GM12878 (cell line): ENCODE measurements at regions not wholly inside any gene's neighbourhood (a gene's known extent, or its start where the extent isn't known, plus 50 kb on each side); places are given as distances from the start of the nearest gene placed in this dataset.

ENCODE experiments used
- ATAC-seq: fragments of 200-7000 bp; cut with Tn5 transposase; 3 replicates; pipeline ENCODE4 v1.9.1; 2020; ENCODE audit warnings: mild to moderate bottlenecking, moderate library complexity
- BruUV-seq: library from RNA; stranded (reverse); fragments of 400-500 nt; replicated peaks from 2 replicates; lab custom pipeline; 2021; lab: Mats Ljungman, UMichigan
- CTCF ChIA-PET: fragments of 300-600 bp; sonication (Branson Sonifier 250); formaldehyde crosslinking; extraction: SDS; loops from one replicate; lab custom pipeline; 2021; ENCODE audit warnings: inconsistent platforms; lab: Yijun Ruan, JAX
- POLR2A ChIA-PET: fragments of 350-600 bp; formaldehyde crosslinking; extraction: SDS; loops from one replicate; lab custom pipeline; 2021; ENCODE audit warnings: inconsistent platforms; lab: Charles Lee
- RAD21 ChIA-PET: fragments of 300-600 bp; sonication (Branson Sonifier 250); formaldehyde crosslinking; loops from one replicate; lab custom pipeline; 2023; ENCODE audit warnings: antibody characterized with exemption; ENCODE audit not compliant: unreplicated experiment; lab: Charles Lee
- SMC1A ChIA-PET: fragments of 300-600 bp; sonication (Branson Sonifier 250); formaldehyde crosslinking; loops from one replicate; lab custom pipeline; 2023; ENCODE audit not compliant: unreplicated experiment, uncharacterized antibody; lab: Charles Lee
- DNase-seq: peaks from one replicate; pipeline ENCODE4 v3.0.0-alpha.2; 2011; ENCODE audit warnings: low read depth, low spot score
- FAIRE-seq: peaks from 3 replicates; lab custom pipeline; 2011; peaks lifted over from hg19 to GRCh38; lab: Jason Lieb, UNC
- H2AFZ ChIP-seq: 2 replicates; pipeline ENCODE4 v1.6.0; 2011; ENCODE audit warnings: low read depth, low read length, control low read depth; ENCODE audit not compliant: control insufficient read depth
- H3K27ac ChIP-seq: 2 replicates; pipeline ENCODE4 v1.5.1; 2011; ENCODE audit warnings: control low read depth; ENCODE audit not compliant: control insufficient read depth, insufficient read depth
- H3K27me3 ChIP-seq, 2 experiments: replicated peaks in 1 of 2; 2 replicates each; pipeline versions ENCODE4 v1.6.0 to v1.6.1; 2011; ENCODE audit warnings: low read length in 1 of 2; ENCODE audit not compliant: control insufficient read depth in 2 of 2, insufficient read depth in 2 of 2
- H3K36me3 ChIP-seq, 2 experiments: 2 replicates each; pipeline ENCODE4 v1.5.1; 2011; ENCODE audit warnings: low read length in 1 of 2; ENCODE audit not compliant: control insufficient read depth in 2 of 2, insufficient read depth in 2 of 2
- H3K4me1 ChIP-seq: 2 replicates; pipeline ENCODE4 v1.6.1; 2011; ENCODE audit warnings: mild to moderate bottlenecking, low read length, moderate library complexity, mixed read lengths; ENCODE audit not compliant: control insufficient read depth, insufficient read depth
- H3K4me2 ChIP-seq: 2 replicates; pipeline ENCODE4 v1.6.0; 2011; ENCODE audit warnings: control low read depth; ENCODE audit not compliant: control insufficient read depth, insufficient read depth
- H3K4me3 ChIP-seq: fragments of 200-600 bp; sonication (generic); 2 replicates; pipeline ENCODE4 v1.5.1; 2016
- H3K79me2 ChIP-seq: 2 replicates; pipeline ENCODE4 v1.6.0; 2011; ENCODE audit warnings: low read length; ENCODE audit not compliant: control insufficient read depth, insufficient read depth
- H3K9ac ChIP-seq: 2 replicates; pipeline ENCODE4 v1.8.0; 2011; ENCODE audit warnings: low read length, control low read depth, mixed read lengths; ENCODE audit not compliant: control insufficient read depth, insufficient read depth
- H3K9me3 ChIP-seq: replicated peaks from 3 replicates; pipeline ENCODE4 v1.5.1; 2011; ENCODE audit warnings: mild to moderate bottlenecking, low read length; ENCODE audit not compliant: control insufficient read depth, insufficient read depth
- H4K20me1 ChIP-seq: 2 replicates; pipeline ENCODE4 v1.6.0; 2011; ENCODE audit not compliant: control insufficient read depth, insufficient read depth
- CTCF ChIP-seq, 3 experiments: IDR thresholded peaks in 2 of 3; conservative IDR thresholded peaks in 1 of 3; 2 replicates each; pipeline ENCODE4 v1.5.1; 2011; ENCODE audit warnings: low read depth in 3 of 3, low read length in 3 of 3, mild to moderate bottlenecking in 3 of 3, control low read depth in 2 of 3, moderate library complexity in 2 of 3, inconsistent platforms in 1 of 3, mixed read lengths in 1 of 3; ENCODE audit not compliant: control insufficient read depth in 2 of 3, insufficient read depth in 1 of 3; ENCODE audit errors: extremely low read depth in 1 of 3
- FOXM1 ChIP-seq: IDR thresholded peaks from 2 replicates; pipeline ENCODE4 v1.6.1; 2012; ENCODE audit warnings: low read depth, mild to moderate bottlenecking, inconsistent platforms, low read length, moderate library complexity
- MEF2B ChIP-seq: fragments of 450-650 bp; IDR thresholded peaks from 2 replicates; pipeline ENCODE4 v1.6.1; 2018; ENCODE audit warnings: mild to moderate bottlenecking, moderate library complexity; ENCODE audit not compliant: partially characterized antibody, poor library complexity, severe bottlenecking
- PRDM15 ChIP-seq: fragments of 450-650 bp; formaldehyde crosslinking; IDR thresholded peaks from 2 replicates; pipeline ENCODE4 v1.4.0; 2020; ENCODE audit warnings: mild to moderate bottlenecking, moderate library complexity
- SRF ChIP-seq, 2 experiments: IDR thresholded peaks; 2 replicates each; pipeline ENCODE4 v1.6.1; 2011; ENCODE audit warnings: low read depth in 2 of 2, low read length in 2 of 2, mild to moderate bottlenecking in 1 of 2, moderate library complexity in 1 of 2
- WGBS: methylation state at CpG from one replicate; pipeline ENCODE4 v1.1.6; 2016; ENCODE audit warnings: low lambda C conversion rate; ENCODE audit not compliant: insufficient replicate concordance, insufficient coverage; ENCODE audit errors: missing lambda C conversion rate; 5-methylcytosine and 5-hydroxymethylcytosine counted together
- in situ Hi-C: fragments of 300-500 bp; cut with MboI; formaldehyde crosslinking; loops from 9 replicates; pipeline ENCODE4 v1.14.3; 2018; ENCODE audit warnings: mixed read lengths
- intact Hi-C: fragments of 100-400 bp; cut with micrococcal nuclease; formaldehyde crosslinking; loops from one replicate; pipeline ENCODE4 v1.14.2; 2022; ENCODE audit not compliant: unreplicated experiment

GRCh38 chr21:19353256-19353655 is 949.7 kb upstream of the TMPRSS15 start:
- FAIRE-seq: no peak
- Histone ChIP-seq H3K36me3 (no peaks in the 10 kb centered on the region), H3K4me1 (no peaks in the 10 kb centered on the region), H3K9ac (no peak overlapping the region)
- no TSS peak for BruUV-seq
- POLR2A ChIA-PET: interaction anchor here (1.7 kb wide), 1 partner anchor 14 kb away, joined by 4 read pairs; no protein-coding TSS in a partner anchor
- TF ChIP-seq SRF (IDR thresholded peaks at IDR 0.05; ENCODE audit: low read depth in 2 of 2, low read length in 2 of 2): no peak
- no peak for TF ChIP-seq PRDM15 (CRISPR knock-in tag)
- TF ChIP-seq, all 136 proteins: peak for 0
- H3K4me3 ChIP-seq: no peak overlapping the region
- H3K27me3 ChIP-seq: no peaks in the 10 kb centered on the region
- no peaks in the 10 kb centered on the region for H3K79me2 ChIP-seq
- no peak overlapping the region for H3K4me2 ChIP-seq
- no peak overlapping the region for H3K27ac ChIP-seq
- in situ Hi-C loops: no loop called here
- H2AFZ ChIP-seq: no peak overlapping the region
- H4K20me1 ChIP-seq: no peaks in the 10 kb centered on the region
- WGBS: 0% methylated on average over 2 of the region's 2 CpGs
- ChIA-PET CTCF (no interaction called here), SMC1A (interaction anchor here (0.6 to 1.1 kb wide), 4 partner anchors 9 to 127 kb away, joined by 3 to 4 read pairs (median 4); no protein-coding TSS in a partner anchor), RAD21 (interaction anchor here (0.9 to 1.3 kb wide), 4 partner anchors 10 to 26 kb away, joined by 3 to 5 read pairs (median 3); no protein-coding TSS in a partner anchor)
- no peak for DNase-seq
- intact Hi-C loops: no loop called here
- H3K9me3 ChIP-seq: no peaks in the 10 kb centered on the region
- peak; percentile 37; the same call in 2 of the 3 replicates for ATAC-seq

DNA sequence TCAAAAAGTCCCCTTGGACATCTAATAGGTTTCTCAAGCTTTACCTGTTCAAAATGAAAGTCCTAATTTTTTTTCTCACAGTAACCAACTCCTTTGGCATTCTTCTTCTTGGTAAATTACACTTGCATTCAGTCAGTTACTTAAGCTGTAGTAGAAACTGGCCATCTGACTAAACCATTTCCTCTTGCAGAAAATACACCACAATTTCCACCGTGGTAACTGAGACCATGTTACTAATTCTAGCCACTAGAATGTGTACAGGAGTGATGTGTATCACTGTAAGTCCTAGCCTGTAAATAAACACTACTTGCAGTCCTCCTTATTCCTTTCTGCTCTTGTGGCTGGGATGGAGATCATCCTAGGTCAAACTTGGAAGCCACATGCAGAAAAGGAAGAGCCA is 965.4 kb upstream of the TMPRSS15 start:
- no peaks in the 10 kb centered on the region for H3K36me3 ChIP-seq
- WGBS: 0% methylated on average over 1 of the region's 1 CpG
- H3K4me2 ChIP-seq: no peak overlapping the region
- H3K27ac ChIP-seq: no peak overlapping the region
- ATAC-seq (peak; percentile 83), FAIRE-seq (no peak), DNase-seq (no peak)
- SMC1A ChIA-PET: interaction anchor here (2.0 kb wide), 1 partner anchor 22 kb away, joined by 7 read pairs; no protein-coding TSS in a partner anchor
- CTCF ChIA-PET: no interaction called here
- in situ Hi-C loops: no loop called here
- BruUV-seq: no TSS peak
- H2AFZ ChIP-seq: no peak overlapping the region
- H3K27me3 ChIP-seq: no peaks in the 10 kb centered on the region
- RAD21 ChIA-PET: interaction anchor here (0.7 to 1.7 kb wide), 5 partner anchors 16 to 144 kb away, joined by 3 to 4 read pairs (median 3); no protein-coding TSS in a partner anchor
- no peaks in the 10 kb centered on the region for H4K20me1 ChIP-seq
- H3K79me2 ChIP-seq: no peaks in the 10 kb centered on the region
- H3K9me3 ChIP-seq: no peaks in the 10 kb centered on the region
- POLR2A ChIA-PET: no interaction called here
- no peak overlapping the region for H3K4me3 ChIP-seq
- H3K9ac ChIP-seq: no peak overlapping the region
- TF ChIP-seq MEF2B: peak; percentile 27
- no peak for TF ChIP-seq FOXM1
- no peak for TF ChIP-seq CTCF (IDR thresholded peaks at IDR 0.05 in 2 of 3, conservative IDR thresholded peaks at IDR 0.05 in 1 of 3; ENCODE audit: control insufficient read depth in 2 of 3, extremely low read depth in 1 of 3, insufficient read depth in 1 of 3, low read depth in 3 of 3, low read length in 3 of 3)
- intact Hi-C loops: no loop called here
- H3K4me1 ChIP-seq: no peaks in the 10 kb centered on the region
